Activated CD8-positive, alpha-beta memory T cell treated with anti-CD3 and anti-CD28 coated beads for 36 hours (primary cell): ENCODE measurements at regions not wholly inside any gene's neighbourhood (a gene's known extent, or its start where the extent isn't known, plus 50 kb on each side); places are given as distances from the start of the nearest gene placed in this dataset.

Experiments
- CTCF ChIA-PET: fragments of 350-600 bp; sonication (Branson Sonifier 250); formaldehyde crosslinking; loops from one replicate; lab custom pipeline; 2021; ENCODE audit warnings: antibody characterized with exemption; lab: Charles Lee
- POLR2A ChIA-PET: fragments of 350-600 bp; sonication (Branson Sonifier 250); formaldehyde crosslinking; loops from one replicate; lab custom pipeline; 2021; ENCODE audit warnings: antibody characterized with exemption; lab: Charles Lee

DNA sequence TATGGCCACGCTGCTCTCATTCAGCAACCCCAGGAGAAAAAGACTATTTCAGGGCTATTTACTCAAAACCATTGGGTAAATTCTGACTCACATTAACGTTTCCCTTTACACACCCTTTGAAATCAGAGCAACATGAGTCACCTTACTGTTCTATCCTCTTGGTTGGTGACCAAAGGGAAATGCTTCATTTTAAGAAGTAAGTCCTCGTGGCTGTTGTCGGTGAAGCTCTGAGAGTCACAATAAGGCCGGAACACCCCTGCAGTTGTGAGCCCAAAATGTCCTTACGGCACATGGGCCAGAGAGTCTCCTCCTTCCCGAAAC is 56.3 kb upstream of the SPRY1 start:
- ChIA-PET CTCF (no interaction called here), POLR2A (no interaction called here)

DNA sequence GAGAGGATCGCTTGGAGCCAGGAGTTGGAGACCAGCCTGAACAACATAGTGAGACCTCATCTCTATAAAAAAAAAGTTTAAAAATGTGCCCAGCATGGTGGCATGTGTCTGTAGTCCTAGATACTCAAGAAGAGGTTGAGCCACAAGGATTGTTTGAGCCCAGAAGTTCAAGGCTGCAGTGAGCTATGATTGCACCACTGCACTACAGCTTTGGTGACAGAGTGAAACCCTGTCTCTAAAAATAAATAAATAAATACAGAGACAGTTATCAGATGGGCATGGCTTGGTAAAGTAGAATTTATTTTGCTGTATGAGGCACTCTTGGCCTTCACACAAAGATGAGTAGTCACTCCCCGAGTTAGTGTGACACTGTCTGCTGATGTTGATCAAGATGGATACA is 54.1 kb upstream of the SPRY1 start:
- CTCF ChIA-PET: no interaction called here
- POLR2A ChIA-PET: no interaction called here

GRCh38 chr4:123343400-123344041 is 53.1 kb upstream of the SPRY1 start:
- POLR2A ChIA-PET: no interaction called here
- CTCF ChIA-PET: no interaction called here

DNA sequence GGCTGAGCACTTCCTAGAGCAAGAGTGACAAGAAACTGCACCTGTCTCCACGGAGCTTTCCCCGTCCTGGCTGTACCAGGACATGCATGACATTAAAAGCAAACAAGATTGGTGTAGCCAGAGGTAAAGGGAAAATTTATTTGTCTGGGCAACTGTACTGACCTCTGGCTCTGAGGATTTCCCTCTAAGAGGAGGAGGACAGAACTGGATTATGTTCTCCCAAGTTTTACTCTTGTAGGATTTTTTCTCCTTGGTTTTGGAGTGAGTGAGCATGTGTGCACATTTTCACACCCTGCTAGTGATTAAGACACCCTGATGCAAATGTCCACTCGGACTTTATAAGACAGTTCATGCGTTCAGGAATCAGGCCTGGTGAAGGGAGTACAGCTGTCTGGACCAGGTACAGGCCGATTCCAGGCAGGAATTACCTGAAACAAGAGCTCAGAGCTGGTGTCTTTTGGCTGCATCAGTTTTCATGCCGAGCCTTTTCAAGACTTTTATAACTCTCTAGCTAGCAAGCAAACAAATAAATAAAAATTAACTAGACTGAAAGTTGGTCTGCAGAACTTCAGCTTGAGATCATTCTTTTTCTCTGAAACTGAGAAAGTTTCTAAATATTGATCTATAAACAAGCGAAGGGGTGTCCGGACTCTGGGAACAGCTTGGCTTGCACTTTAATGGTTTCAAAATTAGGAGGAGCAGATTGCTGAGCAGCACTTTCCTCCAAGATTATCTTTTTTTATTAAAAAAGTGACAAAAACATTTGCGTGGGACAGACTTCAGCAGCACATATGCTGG is 51.3 kb upstream of the SPRY1 start:
- POLR2A ChIA-PET: no interaction called here
- CTCF ChIA-PET: no interaction called here

GRCh38 chr4:123345935-123346300 is 50.7 kb upstream of the SPRY1 start:
- ChIA-PET POLR2A (no interaction called here), CTCF (no interaction called here)

GRCh38 chr4:123346330-123346940 is 50.2 kb upstream of the SPRY1 start:
- POLR2A ChIA-PET: no interaction called here

More at GRCh38 chr4:123346330-123346940, 50.2 kb upstream of the SPRY1 start:
- CTCF ChIA-PET: no interaction called here
